Sigmoid colon (tissue), 4 donors: ENCODE measurements at regions not wholly inside any gene's neighbourhood (a gene's known extent, or its start where the extent isn't known, plus 50 kb on each side); places are given as distances from the start of the nearest gene placed in this dataset.

Experiments used
- EP300 ChIP-seq, 4 donors: sonication (generic); formaldehyde crosslinking; IDR thresholded peaks; one replicate each; pipeline ENCODE4 v1.6.1; 2017; ENCODE audit warnings: antibody characterized with exemption in 4 of 4
- POLR2A ChIP-seq, 2 donors: fragments of 450-650 bp; IDR thresholded peaks; one replicate each; pipeline ENCODE4 v1.6.1; 2016; ENCODE audit warnings: antibody characterized with exemption in 2 of 2, mild to moderate bottlenecking in 2 of 2, moderate library complexity in 2 of 2
- TF ChIP-seq, protein P1 (sequence below), 4 experiments: fragments of 450-650 bp in 3 of 4; fragments of 200-600 bp in 1 of 4; IDR thresholded peaks; one replicate each; pipeline ENCODE4 v1.5.1; 2016 to 2019; ENCODE audit warnings: antibody characterized with exemption in 4 of 4, mild to moderate bottlenecking in 3 of 4, moderate library complexity in 2 of 4

DNA sequence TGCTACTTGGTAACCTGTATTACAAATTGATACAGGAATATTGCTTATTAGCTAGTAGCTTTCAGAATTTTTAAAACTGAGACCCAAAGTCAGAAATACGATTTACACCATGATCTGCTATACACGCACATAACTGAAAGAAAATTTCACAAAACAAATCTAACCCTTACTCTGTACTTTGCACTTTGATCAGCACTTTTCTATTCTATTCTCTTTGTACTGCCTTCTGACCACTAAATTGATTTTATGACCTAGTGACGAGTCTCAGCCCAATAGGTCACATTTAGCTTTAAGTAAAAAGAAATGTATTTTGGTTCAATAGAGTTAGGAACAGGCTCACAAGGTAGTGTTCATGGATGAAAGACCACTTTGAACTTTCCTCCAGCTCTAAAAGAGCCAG lies 252.5 kb downstream of the TBX18 start:
- TF ChIP-seq, protein P1, sequence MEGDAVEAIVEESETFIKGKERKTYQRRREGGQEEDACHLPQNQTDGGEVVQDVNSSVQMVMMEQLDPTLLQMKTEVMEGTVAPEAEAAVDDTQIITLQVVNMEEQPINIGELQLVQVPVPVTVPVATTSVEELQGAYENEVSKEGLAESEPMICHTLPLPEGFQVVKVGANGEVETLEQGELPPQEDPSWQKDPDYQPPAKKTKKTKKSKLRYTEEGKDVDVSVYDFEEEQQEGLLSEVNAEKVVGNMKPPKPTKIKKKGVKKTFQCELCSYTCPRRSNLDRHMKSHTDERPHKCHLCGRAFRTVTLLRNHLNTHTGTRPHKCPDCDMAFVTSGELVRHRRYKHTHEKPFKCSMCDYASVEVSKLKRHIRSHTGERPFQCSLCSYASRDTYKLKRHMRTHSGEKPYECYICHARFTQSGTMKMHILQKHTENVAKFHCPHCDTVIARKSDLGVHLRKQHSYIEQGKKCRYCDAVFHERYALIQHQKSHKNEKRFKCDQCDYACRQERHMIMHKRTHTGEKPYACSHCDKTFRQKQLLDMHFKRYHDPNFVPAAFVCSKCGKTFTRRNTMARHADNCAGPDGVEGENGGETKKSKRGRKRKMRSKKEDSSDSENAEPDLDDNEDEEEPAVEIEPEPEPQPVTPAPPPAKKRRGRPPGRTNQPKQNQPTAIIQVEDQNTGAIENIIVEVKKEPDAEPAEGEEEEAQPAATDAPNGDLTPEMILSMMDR (IDR thresholded peaks at IDR 0.05), result no peak
- TF ChIP-seq EP300 (IDR thresholded peaks at IDR 0.05), result no peak
- TF ChIP-seq POLR2A (IDR thresholded peaks at IDR 0.05), result no peak
